HCT116 (cell line): ENCODE measurements at regions not wholly inside any gene's neighbourhood (a gene's known extent, or its start where the extent isn't known, plus 50 kb on each side); places are given as distances from the start of the nearest gene placed in this dataset.

Experiments
- CTCF ChIP-seq, 3 experiments: fragments of 200-600 bp in 1 of 3; sonication (generic) in 1 of 3; IDR thresholded peaks in 2 of 3; conservative IDR thresholded peaks in 1 of 3; 2 replicates each; pipeline ENCODE4 v1.5.1; 2012 to 2017; ENCODE audit warnings: low read depth in 2 of 3, low read length in 2 of 3, antibody characterized with exemption in 1 of 3, borderline replicate concordance in 1 of 3, control low read depth in 1 of 3, mild to moderate bottlenecking in 1 of 3, mixed read lengths in 1 of 3, mixed run types in 1 of 3, moderate library complexity in 1 of 3; ENCODE audit not compliant: insufficient read depth in 1 of 3
- ELF1 ChIP-seq: IDR thresholded peaks from 2 replicates; pipeline ENCODE4 v1.6.1; 2012; ENCODE audit warnings: low read depth, borderline replicate concordance
- MAX ChIP-seq: IDR thresholded peaks from 2 replicates; pipeline ENCODE4 v1.6.1; 2012
- POLR2AphosphoS5 ChIP-seq: IDR thresholded peaks from 2 replicates; pipeline ENCODE4 v1.6.1; 2011; ENCODE audit warnings: mild to moderate bottlenecking, low read depth, low read length, moderate library complexity
- SRF ChIP-seq: IDR thresholded peaks from 2 replicates; pipeline ENCODE4 v1.6.1; 2012; ENCODE audit warnings: low read depth

GRCh38 chr21:24045775-24046215 lies 1561.5 kb downstream of the MRPL39 start:
- no peak for TF ChIP-seq MAX
- TF ChIP-seq ELF1, result no peak
- TF ChIP-seq SRF, result no peak
- TF ChIP-seq POLR2AphosphoS5, result no peak
- 0 out of 6 replicates have a peak, but pooled peaks of 1 of the 3 experiments have one; percentile 7 for TF ChIP-seq CTCF (IDR thresholded peaks at IDR 0.05 in 2 of 3, conservative IDR thresholded peaks at IDR 0.05 in 1 of 3; ENCODE audit: borderline replicate concordance in 1 of 3, insufficient read depth in 1 of 3, low read depth in 2 of 3, low read length in 2 of 3)
